ENCODE measurements at regions not wholly inside any gene's neighbourhood (a gene's known extent, or its start where the extent isn't known, plus 50 kb on each side); places are given as distances from the start of the nearest gene placed in this dataset.

DNA sequence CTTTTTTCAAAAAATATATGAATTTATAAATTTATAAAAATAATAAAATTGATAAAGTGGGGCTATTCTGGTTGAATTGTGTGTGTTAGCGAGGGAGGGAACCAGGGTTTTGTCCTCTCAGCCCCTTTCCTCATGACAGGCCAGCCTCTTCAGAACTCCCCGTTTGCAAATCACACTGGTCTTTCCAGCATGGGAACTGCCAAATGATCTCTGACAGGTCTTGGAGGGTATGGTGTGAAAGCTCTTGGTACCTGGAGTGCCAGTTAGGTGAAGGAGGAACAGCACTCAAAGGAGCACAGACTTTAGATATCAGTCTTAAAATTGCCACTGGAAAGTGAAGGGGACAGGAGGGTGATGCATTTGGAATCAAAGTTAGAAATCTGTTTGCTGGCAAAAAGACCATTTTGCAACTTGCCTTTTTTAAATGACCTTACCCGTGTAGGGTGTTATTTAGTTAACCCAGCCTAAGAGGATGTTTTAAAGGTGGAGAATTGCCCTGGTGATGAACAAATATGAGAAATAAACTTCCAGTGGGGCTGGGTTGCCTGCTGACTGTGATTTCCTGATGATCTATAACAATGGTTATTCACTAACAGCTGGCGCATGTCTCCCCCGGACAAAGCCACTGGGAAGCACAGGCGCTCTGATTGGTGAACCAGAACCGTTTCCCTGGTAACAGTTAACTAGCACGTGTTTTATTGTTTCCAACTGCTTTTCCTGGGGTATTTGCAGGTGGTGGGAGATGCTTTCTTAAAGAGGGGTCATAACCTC is 85.3 kb upstream of the EFEMP1 start:
- no peak for DNase-seq (ENCODE audit: low spot score)
- TF ChIP-seq CTCF (IDR thresholded peaks at IDR 0.05; ENCODE audit: extremely low read depth, insufficient read depth, missing control alignments): no peak
- in situ Hi-C loops (cut with MboI; ENCODE audit: low pct_unique_long_range_greater_than_20kb, low sequenced_read_pairs, unreplicated experiment): no loop called here

GRCh38 chr2:56009758-56010458 is 86.3 kb upstream of the EFEMP1 start:
- in situ Hi-C loops (cut with MboI; ENCODE audit: low pct_unique_long_range_greater_than_20kb, low sequenced_read_pairs, unreplicated experiment): no loop called here
- DNase-seq (ENCODE audit: low spot score): no peak
- peak; percentile 46 for TF ChIP-seq CTCF (IDR thresholded peaks at IDR 0.05; ENCODE audit: extremely low read depth, insufficient read depth, missing control alignments)

DNA sequence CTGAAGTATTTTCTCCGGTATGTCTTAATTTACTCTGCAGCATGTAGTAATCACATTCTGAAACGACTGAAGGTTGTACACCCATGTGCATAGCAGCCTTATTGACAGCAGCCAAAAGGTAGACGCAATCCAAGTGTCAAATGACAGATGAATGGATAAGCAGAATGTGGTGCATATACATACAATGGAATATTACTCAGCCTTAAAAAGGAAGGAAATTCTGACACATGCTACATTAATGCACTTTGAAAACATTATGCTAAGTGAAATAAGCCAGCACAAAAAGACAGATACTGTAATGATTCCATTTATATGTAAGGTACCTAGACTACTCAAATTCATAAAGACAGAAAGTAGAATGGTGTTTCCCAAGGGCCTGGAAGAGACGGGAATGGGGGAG is 88.0 kb upstream of the EFEMP1 start:
- in situ Hi-C loops (cut with MboI; ENCODE audit: low pct_unique_long_range_greater_than_20kb, low sequenced_read_pairs, unreplicated experiment): no loop called here
- DNase-seq (ENCODE audit: low spot score): no peak
- TF ChIP-seq CTCF (IDR thresholded peaks at IDR 0.05; ENCODE audit: extremely low read depth, insufficient read depth, missing control alignments): no peak

DNA sequence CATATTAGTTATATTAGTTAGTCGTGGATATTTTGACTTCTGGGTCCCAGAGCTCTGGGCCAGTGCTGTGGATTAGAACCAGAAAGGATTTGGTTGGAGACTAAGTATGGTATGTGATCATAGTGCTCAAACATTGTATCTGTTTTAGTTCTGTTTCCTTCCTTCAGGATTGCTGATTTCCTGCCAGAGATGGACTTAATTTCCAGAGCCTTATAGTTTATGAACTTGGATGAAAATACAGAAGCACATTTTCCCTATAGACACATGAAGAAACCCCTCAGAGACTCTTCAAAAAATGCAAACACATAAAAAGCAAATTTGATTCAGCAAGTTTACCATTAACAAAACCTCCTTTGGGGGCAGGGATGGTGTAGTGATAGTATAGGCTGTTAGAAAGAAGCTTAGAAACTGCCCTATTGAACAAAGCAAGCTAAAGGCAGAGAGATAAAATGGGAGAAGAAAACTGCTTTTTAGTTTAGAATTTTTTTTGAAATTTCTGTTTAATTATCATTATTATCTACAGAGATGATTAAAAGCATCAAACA is 88.7 kb upstream of the EFEMP1 start:
- no peak for DNase-seq (ENCODE audit: low spot score)
- in situ Hi-C loops (cut with MboI; ENCODE audit: low pct_unique_long_range_greater_than_20kb, low sequenced_read_pairs, unreplicated experiment): no loop called here
- TF ChIP-seq CTCF (IDR thresholded peaks at IDR 0.05; ENCODE audit: extremely low read depth, insufficient read depth, missing control alignments): no peak

DNA sequence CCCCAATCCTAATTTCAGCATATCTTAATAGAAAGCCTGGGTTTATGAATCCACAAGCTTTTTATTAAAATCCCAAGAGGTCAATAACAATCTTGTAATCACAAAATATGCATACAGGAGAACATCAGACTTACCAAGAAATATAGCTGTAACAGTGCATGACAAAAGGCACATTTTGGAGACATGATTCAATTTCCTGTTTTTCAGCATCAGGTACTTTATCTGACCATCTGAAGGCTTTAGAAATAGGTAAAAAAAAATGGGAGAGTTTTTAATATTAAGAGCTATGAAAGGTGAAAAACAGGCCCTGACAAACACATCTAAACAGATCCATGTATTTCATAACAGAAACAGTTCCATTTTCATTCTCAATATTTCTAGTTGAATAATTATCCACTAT is 89.9 kb upstream of the EFEMP1 start:
- in situ Hi-C loops (cut with MboI; ENCODE audit: low pct_unique_long_range_greater_than_20kb, low sequenced_read_pairs, unreplicated experiment): no loop called here
- no peak for DNase-seq (ENCODE audit: low spot score)
- TF ChIP-seq CTCF (IDR thresholded peaks at IDR 0.05; ENCODE audit: extremely low read depth, insufficient read depth, missing control alignments): no peak

DNA sequence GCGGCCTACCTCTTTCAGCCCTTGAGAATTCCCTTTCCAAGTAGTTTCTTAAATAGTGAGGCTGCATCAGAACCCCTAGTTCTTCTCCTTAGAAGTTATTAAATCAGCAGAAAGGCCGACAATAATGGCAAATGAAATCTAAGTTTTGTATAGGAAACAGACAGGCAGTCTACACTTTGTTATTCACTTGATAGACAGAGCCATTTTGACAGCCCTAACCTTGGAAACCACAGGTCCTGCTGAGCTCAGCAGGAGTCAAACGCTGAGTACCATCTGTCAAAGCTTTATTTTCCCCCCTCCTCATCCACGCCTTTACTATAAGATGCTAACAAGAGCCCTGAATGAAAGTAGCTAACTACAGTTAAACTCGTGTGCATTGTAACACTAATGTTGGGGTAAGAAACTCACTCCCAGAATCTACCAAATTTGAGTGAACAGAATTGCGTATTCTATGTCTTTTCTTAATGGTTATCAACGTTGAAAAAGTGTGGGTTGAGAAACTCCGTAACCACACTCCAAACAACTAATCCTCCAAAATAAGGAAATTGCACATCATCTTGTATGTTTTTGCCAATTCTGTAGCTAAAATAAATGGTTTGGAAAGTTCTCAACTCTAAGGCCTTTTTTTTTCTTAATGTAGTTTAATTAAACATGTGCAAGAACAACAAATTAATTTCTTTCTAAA is 90.6 kb upstream of the EFEMP1 start:
- in situ Hi-C loops (cut with MboI; ENCODE audit: low pct_unique_long_range_greater_than_20kb, low sequenced_read_pairs, unreplicated experiment): no loop called here
- TF ChIP-seq CTCF (IDR thresholded peaks at IDR 0.05; ENCODE audit: extremely low read depth, insufficient read depth, missing control alignments): no peak
- DNase-seq (ENCODE audit: low spot score): no peak

All from GM13977 (cell line).